ENCODE measurements at regions not wholly inside any gene's neighbourhood (a gene's known extent, or its start where the extent isn't known, plus 50 kb on each side); places are given as distances from the start of the nearest gene placed in this dataset.
"Not testable (repeated sequence)": the region's sequence is repeated elsewhere in the genome, so short reads cannot be mapped to it uniquely, and the experiment has no call there.

- TF ChIP-seq CTCF (IDR thresholded peaks at IDR 0.05); JAZF1 (CRISPR knock-in tag; IDR thresholded peaks at IDR 0.05); TEAD4 (CRISPR knock-in tag; IDR thresholded peaks at IDR 0.05); FOXK1 (CRISPR knock-in tag; IDR thresholded peaks at IDR 0.05); RORB (CRISPR knock-in tag; IDR thresholded peaks at IDR 0.05); ZSCAN18 (CRISPR knock-in tag; IDR thresholded peaks at IDR 0.05); GRHL2 (CRISPR knock-in tag; IDR thresholded peaks at IDR 0.05; ENCODE audit: insufficient replicate concordance, severe bottlenecking); CDX4 (CRISPR knock-in tag; IDR thresholded peaks at IDR 0.05; ENCODE audit: borderline replicate concordance); MYBL2 (CRISPR knock-in tag; IDR thresholded peaks at IDR 0.05): not testable (repeated sequence)
- TF ChIP-seq, protein P1, sequence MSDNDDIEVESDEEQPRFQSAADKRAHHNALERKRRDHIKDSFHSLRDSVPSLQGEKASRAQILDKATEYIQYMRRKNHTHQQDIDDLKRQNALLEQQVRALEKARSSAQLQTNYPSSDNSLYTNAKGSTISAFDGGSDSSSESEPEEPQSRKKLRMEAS (CRISPR knock-in tag; IDR thresholded peaks at IDR 0.05) = not testable (repeated sequence)
Observed at GRCh38 chr16:16721849-16722248, 342.9 kb downstream of the NPIPA7 start.

Data from WTC11 (cell line).